HL-60 (cell line): ENCODE measurements at regions not wholly inside any gene's neighbourhood (a gene's known extent, or its start where the extent isn't known, plus 50 kb on each side); places are given as distances from the start of the nearest gene placed in this dataset.
"Not testable (repeated sequence)": the region's sequence is repeated elsewhere in the genome, so short reads cannot be mapped to it uniquely, and the experiment has no call there.

Experiments used
- CTCF ChIP-seq: IDR thresholded peaks from one replicate; pipeline ENCODE4 v1.5.1; 2011; ENCODE audit warnings: low read length, control low read depth, inconsistent platforms; ENCODE audit not compliant: insufficient read depth
- GABPA ChIP-seq: IDR thresholded peaks from 2 replicates; pipeline ENCODE4 v1.6.1; 2012; ENCODE audit warnings: low read depth
- POLR2AphosphoS5 ChIP-seq: IDR thresholded peaks from 2 replicates; pipeline ENCODE4 v1.6.1; 2012; ENCODE audit warnings: low read depth
- REST ChIP-seq: IDR thresholded peaks from 2 replicates; pipeline ENCODE4 v1.6.1; 2012; ENCODE audit warnings: low read depth; ENCODE audit not compliant: insufficient replicate concordance

- not testable (repeated sequence) for TF ChIP-seq CTCF, REST, POLR2AphosphoS5, GABPA
These were observed 50.8 kb upstream of the WDR72 start for GRCh38 chr15:53810306-53810705.
